Posterior vena cava (tissue), 2 donors: ENCODE measurements at regions not wholly inside any gene's neighbourhood (a gene's known extent, or its start where the extent isn't known, plus 50 kb on each side); places are given as distances from the start of the nearest gene placed in this dataset.

Source experiments
- DNase-seq: peaks from one replicate; pipeline ENCODE4 v3.0.0-alpha.2; 2020; ENCODE audit warnings: low spot score
- intact Hi-C, 2 donors: fragments of 100-400 bp; cut with DNase I; formaldehyde crosslinking; loops; one replicate each; pipeline versions ENCODE4 v1.14.1 to v1.14.2; 2022 to 2023
- donor health status: DM: yes; HTN: yes; CAD: no.
- donor health status: DM: yes; HTN: yes; CAD: no.

DNA sequence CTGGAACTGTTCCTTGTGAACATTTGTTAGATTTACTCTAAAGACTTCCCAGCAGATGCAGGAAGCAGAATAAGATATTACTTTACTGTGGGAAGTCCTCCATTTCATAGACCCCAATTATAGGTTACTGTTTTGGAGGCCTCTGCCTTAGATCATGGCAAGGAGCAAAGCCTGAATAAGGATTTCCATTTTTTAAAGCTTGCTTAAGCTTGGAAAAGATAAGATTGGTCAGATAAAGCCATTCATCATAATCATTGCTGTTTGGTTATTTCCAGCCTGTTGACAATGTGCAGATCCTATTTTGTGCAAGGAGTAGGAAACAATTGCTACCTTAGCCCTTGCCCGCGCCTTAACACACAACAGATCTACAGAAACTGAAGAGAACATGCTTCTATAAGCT is 129.5 kb upstream of the ITGA1 start:
- intact Hi-C loops, result loop anchor here in 1 of 2 donors (10.0 kb wide), 1 partner anchor 1693 kb away; no protein-coding TSS in a partner anchor
- DNase-seq, result no peak

DNA sequence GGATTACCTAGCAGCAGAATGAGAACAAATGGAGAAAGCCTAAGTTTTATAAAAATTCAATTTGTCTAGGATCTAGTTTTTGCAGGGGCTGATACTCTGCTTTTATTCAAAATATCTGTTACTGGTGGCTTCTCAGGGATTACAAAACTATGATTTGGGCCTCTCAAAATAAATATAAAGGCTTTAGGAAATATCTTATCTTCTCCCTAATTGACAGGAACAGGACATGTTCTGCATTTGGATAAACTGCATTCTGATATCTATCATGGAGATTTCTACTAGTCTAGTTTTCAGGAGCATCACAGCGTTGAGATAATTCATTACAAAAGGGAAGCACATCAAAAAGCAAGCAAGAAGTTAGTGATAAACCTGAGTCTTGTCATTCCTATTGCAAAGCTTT is 127.1 kb upstream of the ITGA1 start:
- no peak for DNase-seq
- intact Hi-C loops, result loop anchor here in 1 of 2 donors (10.0 kb wide), 1 partner anchor 254 kb away; no protein-coding TSS in a partner anchor

DNA sequence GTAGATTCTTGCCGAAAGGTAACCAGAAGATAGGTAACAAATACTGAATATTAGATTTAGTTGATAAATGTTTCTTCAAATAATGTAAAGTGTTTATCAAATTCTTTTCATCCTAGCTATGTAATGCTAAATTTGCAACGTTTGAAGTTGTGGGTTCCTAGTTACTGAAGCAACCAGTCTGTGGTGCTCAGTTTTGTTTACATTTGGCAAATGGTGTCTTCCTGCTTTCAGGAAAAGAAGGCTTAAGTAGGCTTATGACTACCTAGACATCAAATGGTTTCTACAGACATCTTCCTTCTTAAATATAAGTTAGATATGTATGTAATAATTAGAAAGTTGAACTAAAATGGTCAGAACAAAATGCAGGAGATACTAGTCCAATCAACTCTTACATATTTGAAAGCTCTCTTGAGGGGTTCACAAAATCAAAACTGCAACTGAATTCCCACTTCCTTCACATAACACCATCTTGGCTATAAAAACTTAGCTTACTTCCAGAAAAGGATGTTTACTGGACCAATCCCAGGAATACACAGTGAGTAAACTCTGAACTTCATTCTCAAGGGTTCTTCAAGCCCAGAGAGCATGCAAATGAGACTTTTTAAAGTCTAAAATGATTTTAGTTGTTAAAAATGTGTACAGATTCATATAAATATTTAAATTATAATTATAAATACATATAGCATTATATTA is 125.7 kb upstream of the ITGA1 start:
- no peak for DNase-seq
- intact Hi-C loops, result loop anchor here in 1 of 2 donors (10.0 kb wide), 1 partner anchor 253 kb away; no protein-coding TSS in a partner anchor

DNA sequence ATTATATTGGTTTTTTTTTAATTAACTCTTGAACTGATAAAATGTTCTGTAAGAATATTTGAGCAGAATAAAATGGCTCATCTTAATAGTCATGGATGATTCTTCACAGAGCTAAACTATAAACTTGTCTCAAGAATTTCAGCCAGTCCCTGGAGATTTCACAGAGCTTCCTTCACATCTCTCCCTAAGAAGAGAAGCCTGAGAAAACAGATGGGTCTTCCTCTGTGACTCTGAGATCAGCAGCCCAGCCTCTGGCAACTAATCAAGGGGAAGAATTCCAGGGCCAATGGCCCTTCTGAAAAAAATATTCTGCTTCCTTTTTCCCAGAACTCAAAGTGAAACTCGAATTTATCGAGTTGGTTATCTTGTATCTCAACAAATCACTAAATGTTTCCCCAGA is 122.2 kb upstream of the ITGA1 start:
- no peak for DNase-seq
- intact Hi-C loops, result loop anchor here in 1 of 2 donors (10.0 kb wide), 1 partner anchor 249 kb away; no protein-coding TSS in a partner anchor

DNA sequence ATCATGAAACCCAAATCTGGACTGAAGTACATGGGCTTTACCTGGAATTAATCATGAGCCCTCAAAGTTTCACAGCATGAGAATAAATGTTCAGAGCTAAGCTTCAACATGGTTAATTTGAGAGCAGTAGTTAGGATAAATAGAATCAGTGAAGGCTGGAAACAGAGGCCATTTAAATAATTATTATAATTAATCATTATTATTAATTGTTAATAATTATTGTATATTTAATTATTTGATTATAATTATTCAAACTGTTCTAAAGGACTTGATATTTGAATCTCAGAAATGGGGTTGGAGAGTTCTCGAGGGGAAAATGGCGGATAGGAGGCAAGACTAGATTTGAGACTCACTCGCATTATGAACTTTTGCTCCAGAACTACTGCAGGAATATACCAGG is 119.6 kb upstream of the ITGA1 start:
- intact Hi-C loops, result loop anchor here in 1 of 2 donors (10.0 kb wide), 1 partner anchor 247 kb away; no protein-coding TSS in a partner anchor

DNA sequence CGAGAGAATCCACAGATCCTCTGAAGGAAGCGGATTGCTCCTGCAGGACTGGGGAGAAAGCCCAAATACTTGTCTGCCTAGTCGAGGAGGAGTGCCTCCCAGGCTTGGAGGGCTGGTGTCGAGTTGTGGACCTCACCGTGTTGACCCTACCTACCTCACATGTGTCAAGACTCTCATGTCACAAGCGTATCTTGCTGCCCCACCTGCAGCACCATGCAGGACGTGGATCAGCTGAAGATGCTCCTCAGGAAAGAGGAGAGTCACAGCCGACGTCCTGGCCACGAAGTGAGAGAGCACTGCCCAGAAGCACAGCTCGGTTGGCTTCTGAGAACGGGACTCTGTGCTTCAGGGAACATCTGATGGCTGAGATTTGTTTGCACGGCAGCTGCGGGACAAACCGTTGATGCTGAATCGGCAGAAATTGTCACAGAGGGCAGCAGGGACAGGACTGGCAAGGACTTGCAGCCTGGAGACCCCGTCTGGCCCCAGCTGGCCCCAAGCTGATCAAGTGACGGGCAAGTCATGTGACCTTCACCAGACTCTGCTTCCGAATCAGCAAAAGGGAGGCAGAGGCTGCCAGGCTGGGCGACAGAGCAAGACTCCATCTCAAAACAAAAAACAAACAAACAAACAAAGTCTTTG is 119.1 kb upstream of the ITGA1 start:
- intact Hi-C loops, result loop anchor here in 1 of 2 donors (10.0 kb wide), 1 partner anchor 246 kb away; no protein-coding TSS in a partner anchor
- DNase-seq, result peak; percentile 62

More for the DNA sequence above, 119.6 kb upstream of the ITGA1 start:
- DNase-seq, result no peak

DNA sequence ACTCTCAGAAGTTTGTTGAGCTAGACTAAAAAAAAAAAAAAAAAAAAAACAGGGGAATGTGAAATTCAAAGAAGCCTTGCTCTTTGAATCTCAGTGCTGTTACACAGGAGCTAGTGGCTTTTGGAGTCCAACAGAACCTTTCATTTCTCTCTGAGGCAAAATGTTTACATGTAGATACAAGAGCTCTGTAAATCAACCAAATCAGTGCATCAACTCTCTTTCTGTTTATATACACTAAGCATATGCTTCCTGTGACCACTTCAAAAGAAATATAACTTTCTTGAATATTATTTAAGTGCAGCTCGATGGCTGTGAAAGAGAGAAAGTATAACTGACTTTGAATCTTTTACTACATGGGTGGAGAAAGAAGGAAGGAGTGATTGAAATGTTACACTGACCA is 115.3 kb upstream of the ITGA1 start:
- intact Hi-C loops, result no loop called here
- no peak for DNase-seq

DNA sequence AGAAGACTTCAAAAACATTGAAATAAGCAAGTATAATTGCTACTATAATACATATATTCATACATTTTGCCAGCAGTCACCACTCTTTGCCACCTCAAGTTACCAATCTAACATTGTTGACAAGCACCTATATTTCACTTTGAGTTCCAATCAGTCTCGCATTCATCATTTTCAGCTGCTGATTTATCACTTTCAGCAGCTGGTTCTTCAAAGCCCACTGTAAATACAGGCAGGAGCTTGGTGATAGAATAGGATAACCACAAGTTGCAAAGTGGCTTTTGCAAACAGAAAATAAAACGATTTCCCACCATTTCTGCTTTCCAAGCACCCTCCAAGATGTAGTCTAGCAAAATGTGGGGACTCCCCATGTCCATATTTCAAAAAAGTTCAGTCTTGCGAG is 114.2 kb upstream of the ITGA1 start:
- intact Hi-C loops, result no loop called here
- DNase-seq, result no peak

DNA sequence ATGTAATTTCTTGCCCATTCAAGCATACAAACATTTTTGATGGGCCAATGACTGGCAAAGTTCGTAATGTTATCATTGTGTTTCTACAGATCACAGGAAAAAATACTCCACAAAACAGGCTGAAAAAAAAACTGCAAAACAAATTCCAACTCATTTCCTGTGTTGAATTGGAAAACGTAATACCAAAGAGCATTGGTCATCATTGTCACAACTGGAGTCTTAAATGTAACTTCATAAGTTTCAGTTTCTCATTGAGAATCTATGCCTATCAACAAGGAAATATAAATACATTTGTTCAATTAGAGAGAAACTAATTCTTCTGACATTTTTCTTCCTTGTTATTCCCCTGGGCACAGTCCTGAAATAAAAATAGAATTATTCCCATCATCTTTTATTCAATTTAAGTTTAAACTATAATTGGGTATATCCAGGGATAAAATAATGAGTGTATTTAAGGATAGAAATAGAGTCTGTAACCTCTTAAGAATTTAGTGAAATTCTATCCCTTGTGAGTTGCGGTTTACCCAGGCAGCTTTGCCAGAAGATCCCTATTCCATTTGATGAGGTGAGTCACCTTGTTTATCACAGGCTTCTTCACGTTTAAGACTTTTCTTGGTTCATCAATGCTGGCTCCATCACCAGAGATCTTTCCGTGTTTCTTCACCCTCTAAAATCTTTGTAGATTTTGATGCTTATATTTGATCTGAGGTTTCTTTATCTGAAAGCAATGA is 112.7 kb upstream of the ITGA1 start:
- intact Hi-C loops, result no loop called here
- DNase-seq, result no peak

DNA sequence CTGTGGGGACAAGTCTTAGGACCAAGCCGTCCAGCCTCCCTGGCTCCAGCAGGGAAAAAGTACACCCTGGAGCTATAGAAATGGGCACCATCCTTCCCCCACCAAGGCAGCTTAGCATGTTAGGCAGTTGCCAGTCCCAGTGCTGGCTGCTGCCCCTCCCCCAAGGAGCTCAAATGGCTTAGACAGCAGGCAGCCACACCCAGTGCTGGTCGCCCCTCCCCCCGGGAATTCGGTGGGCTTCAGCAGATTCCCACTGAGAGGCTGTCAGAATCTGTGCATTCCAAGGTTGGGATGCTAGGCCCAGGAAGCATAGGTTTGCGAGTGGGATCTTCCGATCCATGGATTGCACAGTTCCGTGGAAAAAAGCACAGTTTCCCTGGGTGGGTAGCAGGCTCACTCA is 105.2 kb upstream of the ITGA1 start:
- DNase-seq, result no peak
- intact Hi-C loops, result loop anchor here in 1 of 2 donors (5.0 kb wide), 1 partner anchor 235 kb away; no protein-coding TSS in a partner anchor

DNA sequence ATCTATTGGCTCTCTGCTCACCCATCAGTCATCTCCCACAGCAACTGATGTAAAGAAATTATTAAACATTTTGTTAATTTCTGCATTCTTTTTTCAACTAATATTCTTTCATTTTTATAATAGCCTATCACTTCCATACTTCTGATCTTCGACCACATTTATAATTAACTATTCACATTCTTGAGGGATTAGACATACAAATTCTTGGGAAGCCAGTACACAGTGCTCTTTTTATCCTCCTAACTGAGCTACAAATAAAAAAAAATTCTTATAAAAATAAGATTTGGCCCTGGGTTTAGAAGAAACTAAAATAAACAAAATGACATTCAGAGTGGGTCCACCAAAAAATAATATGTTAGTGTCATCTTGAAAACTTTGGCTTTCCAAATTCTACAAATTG is 103.7 kb upstream of the ITGA1 start:
- intact Hi-C loops, result loop anchor here in 1 of 2 donors (5.0 kb wide), 1 partner anchor 233 kb away; no protein-coding TSS in a partner anchor
- no peak for DNase-seq

DNA sequence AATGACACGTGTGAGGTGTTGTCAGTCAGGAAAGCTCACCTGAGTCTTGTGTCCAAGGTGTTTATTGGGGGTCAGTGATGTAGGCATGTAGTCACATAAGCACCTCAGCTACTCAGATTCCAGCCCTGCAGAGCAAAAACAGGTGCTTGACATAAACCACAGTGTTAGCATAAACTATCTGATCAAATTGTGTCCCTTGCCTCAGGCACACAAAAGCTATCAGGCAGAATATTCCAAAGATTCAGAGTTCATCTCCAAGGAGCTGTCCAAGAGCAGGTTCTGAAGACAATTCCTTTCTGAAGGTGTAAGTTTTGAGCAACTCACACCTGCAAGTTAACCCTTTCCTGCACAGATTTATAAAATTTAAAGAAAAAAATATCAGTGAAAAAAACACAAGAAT is 102.2 kb upstream of the ITGA1 start:
- intact Hi-C loops, result no loop called here
- no peak for DNase-seq

DNA sequence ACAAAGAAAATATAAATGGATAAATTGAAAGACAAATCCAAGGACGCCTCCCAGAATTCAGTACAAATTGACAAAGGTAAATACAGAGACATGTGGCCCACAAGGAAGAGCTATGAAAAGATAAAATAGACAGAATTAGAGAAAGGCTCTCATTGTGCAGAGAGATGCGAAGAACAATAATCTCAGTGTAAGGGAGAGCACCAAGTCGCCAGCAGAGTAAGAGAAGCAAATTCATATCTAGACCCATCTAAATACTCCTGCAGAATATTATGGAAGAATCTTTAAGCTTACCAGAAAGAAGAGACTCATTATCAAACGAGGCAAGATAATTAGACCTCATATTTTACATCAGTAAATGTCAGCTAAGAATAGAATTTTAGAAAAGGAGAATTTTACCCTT is 101.7 kb upstream of the ITGA1 start:
- no peak for DNase-seq
- intact Hi-C loops, result no loop called here

DNA sequence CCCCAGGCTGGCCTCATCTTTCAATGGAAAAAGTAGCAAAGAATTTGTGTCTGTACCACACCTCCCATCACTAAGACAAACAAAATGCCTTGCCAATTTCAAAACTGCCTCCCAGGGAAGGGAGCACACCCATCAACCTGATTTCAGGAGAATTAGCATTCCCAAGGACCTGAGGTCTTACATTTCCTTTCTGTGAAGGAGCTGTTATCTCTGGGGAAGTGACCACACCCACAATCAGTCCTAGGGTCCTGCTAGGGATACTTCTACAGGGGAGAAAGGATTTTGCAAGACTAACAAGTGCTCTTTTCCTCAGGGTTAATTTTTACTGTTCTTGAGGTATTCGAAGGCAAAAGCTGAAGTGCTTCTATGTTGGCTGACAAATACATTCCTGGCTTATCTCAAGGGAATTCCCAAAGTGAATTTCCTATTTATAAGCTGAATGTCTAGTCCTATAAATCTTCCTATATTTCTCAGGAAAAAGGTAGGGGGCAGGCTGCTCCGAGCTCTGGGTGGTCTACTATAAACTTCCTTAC is 97.4 kb upstream of the ITGA1 start:
- intact Hi-C loops, result loop anchor here in 1 of 2 donors (5.0 to 10.0 kb wide), 2 partner anchors 97 to 234 kb away; partner anchors contain the start of genes ITGA1 and PELO
- DNase-seq, result no peak

DNA sequence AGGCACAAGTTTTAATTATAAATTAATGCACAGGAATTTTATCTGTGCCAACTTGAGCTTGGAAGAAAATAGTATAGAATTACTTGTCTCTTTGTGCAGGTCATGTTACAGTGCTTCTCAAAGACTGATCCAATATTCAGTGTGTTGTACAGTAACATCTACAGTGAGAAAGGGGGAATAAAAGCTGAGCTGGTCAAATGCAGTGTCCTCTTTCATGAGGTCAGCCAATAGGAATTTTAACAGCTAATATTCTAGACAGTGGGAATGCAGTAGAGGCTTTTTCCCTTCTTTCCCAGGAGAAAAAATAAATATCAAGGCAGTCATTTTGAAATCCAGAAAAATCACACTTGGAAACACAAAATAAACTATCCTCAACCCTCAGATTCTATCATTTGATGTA is 95.7 kb upstream of the ITGA1 start:
- no peak for DNase-seq
- intact Hi-C loops, result loop anchor here in 1 of 2 donors (5.0 to 10.0 kb wide), 2 partner anchors 95 to 233 kb away; partner anchors contain the start of genes ITGA1 and PELO

DNA sequence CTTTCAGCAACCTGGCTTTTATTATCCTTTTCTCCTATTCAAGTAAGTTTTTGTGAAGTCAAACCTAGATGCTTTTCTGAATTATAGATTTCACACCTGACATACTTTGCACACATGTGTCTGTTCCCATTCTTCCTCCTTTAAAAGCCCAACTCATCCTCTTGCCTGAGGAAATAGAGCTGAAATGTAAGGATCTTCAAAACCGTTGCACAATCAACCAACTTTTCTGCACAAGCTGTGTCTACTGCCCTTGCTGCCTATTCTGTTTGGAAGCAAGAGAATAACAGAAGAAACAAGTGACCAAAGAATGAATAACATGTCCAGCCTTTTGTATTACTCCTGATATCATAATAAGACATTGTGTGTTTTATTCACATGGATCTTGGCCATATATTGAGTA is 95.1 kb upstream of the ITGA1 start:
- intact Hi-C loops, result loop anchor here in 1 of 2 donors (5.0 to 10.0 kb wide), 2 partner anchors 95 to 232 kb away; partner anchors contain the start of genes ITGA1 and PELO
- no peak for DNase-seq

DNA sequence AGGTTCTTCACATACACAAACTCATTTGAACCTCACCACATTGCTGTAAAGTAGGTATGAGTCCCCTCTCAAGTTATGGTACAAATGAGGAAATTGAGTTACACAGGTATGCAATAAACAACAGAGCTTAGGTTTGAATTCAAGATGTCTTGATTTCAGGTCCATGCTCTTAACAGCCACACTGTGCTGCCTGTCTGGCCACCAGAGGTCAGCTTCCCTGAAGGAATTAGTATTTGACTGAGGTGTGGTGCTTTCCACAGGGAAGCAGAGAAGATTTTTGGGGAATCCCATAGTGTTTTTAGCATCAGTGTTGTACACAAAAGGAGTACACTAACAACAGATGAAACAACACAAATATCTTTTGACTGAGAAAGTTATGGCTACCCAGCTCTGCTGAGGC is 94.4 kb upstream of the ITGA1 start:
- DNase-seq, result peak; percentile 57
- intact Hi-C loops, result loop anchor here in 1 of 2 donors (5.0 to 10.0 kb wide), 2 partner anchors 94 to 232 kb away; partner anchors contain the start of genes ITGA1 and PELO

DNA sequence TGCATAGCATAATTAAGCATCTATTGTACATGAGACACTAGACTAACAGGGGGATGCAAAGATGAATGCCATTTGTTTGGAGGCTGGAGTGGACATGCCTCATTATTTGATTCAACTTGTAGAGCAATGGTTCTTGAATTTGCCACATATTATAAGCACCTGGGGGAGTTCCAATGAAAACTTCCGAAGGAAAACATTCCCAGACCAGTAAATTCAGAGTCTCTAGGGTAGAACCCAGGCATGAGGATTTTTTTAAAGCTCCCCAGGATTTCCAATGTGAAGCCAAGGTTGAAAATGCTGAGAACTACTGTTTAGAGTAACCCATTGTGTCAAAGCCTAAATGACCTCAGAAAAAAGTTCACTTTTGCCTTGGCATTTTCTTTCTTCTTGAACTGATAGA is 93.9 kb upstream of the ITGA1 start:
- no peak for DNase-seq
- intact Hi-C loops, result loop anchor here in 1 of 2 donors (5.0 to 10.0 kb wide), 2 partner anchors 93 to 231 kb away; partner anchors contain the start of genes ITGA1 and PELO

DNA sequence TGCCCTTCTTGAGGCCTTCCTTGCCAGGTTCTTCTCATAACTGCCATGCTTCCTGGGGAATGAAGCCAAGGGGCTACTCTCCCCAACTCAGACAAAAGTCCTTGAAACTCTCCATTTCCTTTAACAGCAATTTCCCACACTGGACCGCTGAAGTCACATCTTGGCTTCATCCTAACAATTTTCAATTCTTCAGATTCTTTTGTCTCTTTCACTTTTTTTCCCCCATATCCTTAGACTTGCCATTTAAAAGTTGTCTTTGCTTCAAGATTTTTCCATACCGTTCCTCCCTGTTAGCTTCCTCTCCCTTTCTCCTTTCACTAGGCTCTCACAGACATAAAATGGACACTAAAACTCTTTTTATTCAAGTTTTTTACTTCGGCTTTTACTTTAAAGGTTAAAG is 93.1 kb upstream of the ITGA1 start:
- intact Hi-C loops, result loop anchor here in 1 of 2 donors (5.0 to 10.0 kb wide), 2 partner anchors 93 to 230 kb away; partner anchors contain the start of genes ITGA1 and PELO
- DNase-seq, result no peak
